Activated CD8-positive, alpha-beta memory T cell treated with anti-CD3 and anti-CD28 coated beads for 1 hour (primary cell): ENCODE measurements at regions not wholly inside any gene's neighbourhood (a gene's known extent, or its start where the extent isn't known, plus 50 kb on each side); places are given as distances from the start of the nearest gene placed in this dataset.

Experiments
- DNase-seq, 2 donors: peaks; one replicate each; pipeline ENCODE4 v3.0.0-alpha.2; 2020; ENCODE audit warnings: low read depth in 1 of 2; ENCODE audit errors: extremely low read depth in 1 of 2

DNA sequence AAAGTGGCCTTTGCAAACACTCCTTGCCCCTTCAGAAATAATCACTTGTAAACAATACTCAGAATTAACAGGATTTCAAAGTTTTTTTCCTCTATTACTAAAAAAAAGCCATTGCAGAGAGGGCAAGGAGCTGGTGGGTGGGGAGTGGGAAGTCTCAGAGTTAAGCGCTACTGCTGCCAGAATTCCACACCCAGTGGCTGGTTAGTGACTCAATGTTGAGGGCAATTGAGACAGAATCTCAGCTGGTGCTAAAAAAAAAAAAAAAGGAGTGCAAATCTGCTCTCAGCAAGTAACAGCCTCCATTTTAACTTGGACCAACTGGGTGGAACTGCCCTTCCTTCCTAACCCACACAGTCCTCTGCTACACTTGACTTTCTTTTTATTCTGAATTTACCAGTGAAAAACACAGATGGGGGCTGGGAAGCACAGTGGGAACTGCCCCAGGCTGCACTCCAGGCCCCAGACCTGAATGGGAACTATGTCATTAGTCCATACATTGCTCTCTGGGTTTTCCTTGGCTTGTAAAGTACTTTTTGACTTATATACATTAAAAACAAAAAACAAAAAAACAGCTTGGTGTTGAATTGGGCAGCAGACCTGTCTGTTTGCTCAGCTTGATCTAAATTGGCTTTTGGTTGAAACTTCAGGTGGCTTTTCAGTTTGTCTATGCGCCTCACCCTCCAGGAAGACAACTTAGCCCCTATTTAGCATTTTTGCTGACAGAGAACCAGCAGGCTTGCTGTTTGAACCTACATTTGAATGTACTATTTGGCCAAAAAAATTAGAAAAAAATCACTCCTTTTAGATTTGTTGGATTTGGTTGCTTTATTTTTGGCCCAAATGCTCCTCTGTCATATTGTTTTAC lies 357.8 kb upstream of the TBL1XR1 start:
- DNase-seq, result no peak

DNA sequence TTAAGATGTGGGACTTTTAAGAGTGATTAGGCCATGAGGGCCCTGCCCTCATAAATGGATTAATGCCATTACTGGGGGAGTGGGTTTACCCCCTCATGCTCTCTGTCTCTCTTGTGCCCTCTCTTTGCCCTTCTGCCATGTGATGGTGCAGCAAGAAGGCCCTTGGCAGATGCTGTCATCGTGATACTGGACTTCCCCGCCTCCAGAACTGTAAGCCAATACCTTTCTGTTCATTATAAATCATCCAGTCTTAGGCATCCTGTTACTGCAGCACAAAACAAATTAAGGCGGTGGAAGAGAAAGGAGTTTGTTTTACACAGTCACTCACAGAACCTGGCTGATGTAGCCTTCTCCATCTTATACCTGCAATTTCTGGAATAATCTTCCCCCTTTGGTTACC lies 360.3 kb upstream of the TBL1XR1 start:
- DNase-seq, result no peak

DNA sequence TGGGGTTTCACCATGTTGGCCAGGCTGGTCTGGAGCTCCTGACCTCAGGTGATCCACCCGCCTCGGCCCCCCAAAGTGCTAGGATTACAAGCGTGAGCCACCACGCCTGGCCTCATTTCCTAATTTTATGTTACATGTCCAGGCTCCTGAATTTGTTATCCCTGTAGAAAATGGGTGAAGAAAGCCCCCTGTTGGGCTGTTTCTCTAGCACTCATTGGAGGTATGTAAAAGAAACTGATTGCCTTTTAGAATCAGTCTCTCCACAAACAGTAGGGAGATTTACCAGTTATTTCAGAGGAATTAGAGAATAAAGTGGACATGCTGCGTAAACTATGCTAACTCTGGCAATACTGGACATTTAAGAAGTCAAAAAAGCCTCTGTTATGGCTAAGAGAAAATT lies 364.1 kb upstream of the TBL1XR1 start:
- DNase-seq, result no peak

DNA sequence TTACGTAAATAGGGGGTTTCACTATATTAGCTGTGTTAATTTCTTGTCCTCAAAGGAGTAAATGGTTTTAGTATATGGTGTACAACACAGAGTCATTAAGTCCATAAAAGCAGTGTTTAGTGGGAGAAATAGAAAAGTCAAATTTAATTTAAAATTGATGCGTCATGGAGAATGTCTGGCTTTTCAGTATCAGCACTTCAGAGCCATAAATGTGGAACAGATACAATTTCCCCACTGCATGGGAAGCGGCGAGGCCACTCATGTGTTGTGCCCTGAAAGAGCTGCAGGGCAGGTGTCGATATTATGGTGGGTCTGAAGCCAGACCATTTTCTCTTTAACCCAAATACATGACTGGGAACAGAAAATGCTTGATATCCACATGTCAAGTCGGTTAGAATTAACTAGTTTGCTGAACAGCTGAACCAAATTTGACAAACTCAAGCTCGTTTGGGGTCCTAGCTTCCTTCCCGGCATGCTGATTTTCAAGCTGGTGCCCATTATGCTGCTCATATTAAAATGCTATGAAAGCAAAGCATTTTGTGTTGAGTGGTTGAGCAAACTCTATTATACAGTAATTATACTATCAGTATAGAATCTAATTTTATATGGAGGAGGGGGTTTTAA lies 364.6 kb upstream of the TBL1XR1 start:
- DNase-seq, result no peak

DNA sequence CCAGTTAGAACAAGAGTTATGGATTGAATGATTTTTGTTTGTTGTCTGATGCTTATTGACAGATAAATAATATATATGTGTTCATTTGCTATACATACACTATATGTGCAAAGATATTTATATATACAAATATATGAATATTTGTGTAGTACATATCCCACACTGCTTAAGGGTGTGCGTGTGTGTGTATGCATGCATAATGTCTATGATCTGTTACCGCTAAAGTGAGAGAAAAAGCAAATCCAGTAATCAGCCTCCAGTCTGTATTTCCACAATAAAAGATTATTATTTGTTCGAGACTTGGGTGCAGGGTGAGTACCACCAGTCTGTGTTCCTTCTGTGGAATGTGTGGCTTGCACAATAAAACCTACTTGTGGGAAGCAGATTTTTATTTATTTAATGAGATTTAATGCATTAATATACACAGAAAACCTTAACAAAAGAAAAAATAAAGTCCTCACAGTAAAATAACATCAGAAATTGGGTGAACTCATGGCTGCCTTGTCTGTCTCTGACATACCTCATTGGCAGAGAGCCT lies 366.0 kb upstream of the TBL1XR1 start:
- no peak for DNase-seq

DNA sequence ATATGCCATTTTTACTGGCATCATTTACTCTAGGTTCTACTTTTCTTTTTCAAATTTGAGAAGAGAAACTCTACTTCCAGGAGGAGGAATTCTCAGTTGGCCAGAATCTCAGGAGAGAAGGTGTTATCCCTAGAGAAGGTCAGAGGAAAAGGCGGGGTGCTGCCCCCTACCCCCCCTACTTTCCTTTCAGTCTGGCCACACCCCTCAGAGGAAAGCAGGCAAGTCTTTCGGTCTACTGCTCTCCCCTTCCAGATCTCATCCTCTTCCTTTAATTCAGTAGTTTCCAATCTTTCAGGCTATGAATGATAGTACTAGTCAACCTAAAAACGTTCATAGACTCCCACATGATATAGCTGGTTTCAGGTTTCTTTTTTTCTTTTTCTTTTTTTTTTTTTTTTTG lies 366.5 kb upstream of the TBL1XR1 start:
- DNase-seq, result no peak

DNA sequence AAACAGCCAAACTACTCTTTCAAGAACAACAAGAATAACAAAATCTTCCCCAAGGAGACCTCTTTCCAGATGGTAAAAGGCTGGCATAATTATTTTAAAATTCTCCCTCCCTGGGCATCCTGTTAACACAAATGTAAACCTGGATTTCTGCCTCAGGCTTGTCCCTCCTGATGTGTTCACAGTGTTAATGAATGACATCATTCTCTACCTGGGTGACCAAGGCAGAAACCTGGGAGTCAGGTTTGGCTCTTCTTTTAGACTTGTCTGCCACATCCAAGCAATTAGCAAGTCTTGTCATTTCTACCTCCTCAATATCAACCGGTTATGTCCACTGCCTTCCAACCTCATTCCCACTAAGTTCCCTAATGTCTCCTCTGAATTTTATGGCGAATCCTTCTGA lies 368.7 kb upstream of the TBL1XR1 start:
- no peak for DNase-seq

DNA sequence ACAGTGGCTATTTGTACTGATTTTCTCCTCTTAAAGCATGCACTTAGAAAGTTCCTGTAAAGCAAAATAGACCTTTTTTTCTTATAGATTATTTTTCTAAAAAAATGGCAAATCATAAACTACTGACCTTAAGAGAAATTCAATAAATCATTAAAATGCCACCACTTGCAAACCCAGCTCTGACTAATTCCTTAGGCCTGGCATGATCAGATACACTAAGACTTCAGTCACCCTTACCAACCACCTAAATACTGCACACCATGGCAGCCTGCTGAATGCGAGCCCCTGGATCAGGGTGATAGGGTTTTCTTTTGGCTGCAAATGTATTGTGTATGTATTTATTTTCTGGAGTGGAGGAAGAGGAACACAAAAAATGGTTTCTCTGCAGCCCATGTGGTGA lies 370.6 kb upstream of the TBL1XR1 start:
- DNase-seq, result no peak

DNA sequence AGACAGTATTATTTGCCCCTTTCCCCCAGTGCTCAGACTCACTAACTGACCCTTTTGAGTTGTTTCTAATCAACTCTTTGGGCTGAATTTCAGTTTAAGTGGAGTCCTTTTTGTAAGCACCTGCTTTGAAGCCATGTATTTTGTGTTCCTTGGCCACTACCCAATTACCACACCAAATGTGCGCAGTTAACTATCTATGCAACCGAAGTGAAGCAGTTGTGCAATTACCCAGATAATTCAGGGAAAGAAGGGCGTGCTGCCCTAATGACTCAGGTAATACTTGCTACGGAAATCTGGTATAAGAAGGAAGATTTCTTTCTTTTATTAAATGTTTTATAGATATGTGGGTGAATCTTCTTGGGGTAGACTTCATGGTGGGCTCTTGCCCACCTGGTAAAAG lies 371.9 kb upstream of the TBL1XR1 start:
- no peak for DNase-seq

DNA sequence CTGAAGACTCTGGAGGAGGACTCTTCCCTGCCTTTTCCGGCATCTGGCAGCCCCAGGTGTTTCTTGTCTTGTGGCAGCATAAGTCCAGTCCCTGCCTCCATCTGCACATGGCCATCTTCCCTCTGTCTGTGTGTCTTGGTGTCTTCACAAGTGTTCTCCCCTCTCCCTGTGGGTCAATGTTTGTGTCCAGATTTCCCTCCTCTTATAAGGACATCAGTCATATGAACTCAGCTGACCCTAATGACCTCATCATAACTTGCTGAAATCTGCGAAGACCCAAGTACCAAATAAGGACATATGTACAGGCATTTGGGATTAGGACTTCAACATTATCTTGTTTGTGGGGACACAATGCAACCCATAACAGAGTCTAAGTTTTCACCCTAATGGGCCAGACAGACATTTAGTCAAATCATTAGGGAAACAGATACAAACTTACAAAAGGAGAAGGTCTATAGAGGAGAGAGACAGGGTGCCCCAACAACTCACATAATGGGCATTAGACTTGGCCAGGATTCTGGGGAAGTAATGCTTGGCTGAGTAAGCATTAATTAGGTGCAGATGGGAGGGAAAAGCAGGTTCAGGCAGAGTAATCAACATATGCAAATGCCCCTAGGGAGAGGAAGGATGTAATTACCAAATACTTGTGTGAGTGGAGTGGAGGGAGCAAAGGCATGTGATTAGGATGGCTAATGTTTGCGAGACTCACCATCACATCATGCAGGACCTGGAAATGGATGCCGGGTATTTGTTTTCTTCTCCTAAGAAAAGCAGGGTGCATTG lies 372.8 kb upstream of the TBL1XR1 start:
- DNase-seq, result no peak

DNA sequence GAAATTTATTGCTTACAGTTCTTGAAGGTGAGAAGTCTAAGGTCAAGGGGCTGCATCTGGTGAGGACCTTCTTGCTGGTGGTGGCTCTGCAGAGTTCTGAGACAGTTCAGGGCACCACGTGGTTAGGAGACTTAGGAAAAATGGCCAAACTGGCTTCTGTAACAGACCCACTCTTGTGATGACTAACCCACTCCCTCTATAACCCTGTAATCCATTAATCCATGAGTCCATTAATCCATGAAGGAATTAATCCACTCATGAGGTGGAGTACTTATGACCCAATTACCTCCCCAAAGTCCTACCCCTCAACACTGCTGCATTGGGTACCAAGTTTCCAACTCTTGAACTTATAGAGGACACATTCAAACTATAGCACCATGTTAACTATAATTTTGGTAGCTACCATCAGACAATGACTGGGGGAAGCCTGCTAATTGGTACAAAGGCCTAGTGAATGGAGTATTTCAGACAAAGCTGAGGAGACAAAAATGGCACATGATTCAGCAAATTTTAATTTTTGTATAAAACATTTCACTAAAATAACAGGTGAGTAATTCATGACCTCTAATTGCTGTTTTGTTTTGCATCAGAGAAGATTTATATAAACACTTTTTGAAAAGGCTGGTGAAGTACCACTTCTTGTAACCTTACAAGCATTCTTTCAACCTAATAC lies 374.1 kb upstream of the TBL1XR1 start:
- no peak for DNase-seq

DNA sequence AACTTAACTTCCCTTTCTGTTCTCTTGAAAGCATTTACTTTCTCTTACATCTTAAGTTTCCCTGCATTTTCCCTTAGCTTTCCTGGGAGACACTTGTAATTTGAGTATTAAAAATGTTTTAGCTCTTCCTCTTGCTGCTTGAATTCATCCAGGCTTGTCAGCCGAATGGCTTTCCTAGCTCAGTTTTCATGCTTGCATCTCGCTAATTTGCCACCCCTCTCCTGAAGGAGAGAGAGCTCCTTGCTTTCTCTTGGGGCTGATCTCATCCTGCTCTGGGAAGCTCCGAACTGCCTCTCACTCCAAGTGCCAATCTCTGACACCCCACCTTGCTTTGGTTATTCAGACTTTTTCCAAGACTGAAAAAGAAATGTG lies 374.6 kb upstream of the TBL1XR1 start:
- no peak for DNase-seq

DNA sequence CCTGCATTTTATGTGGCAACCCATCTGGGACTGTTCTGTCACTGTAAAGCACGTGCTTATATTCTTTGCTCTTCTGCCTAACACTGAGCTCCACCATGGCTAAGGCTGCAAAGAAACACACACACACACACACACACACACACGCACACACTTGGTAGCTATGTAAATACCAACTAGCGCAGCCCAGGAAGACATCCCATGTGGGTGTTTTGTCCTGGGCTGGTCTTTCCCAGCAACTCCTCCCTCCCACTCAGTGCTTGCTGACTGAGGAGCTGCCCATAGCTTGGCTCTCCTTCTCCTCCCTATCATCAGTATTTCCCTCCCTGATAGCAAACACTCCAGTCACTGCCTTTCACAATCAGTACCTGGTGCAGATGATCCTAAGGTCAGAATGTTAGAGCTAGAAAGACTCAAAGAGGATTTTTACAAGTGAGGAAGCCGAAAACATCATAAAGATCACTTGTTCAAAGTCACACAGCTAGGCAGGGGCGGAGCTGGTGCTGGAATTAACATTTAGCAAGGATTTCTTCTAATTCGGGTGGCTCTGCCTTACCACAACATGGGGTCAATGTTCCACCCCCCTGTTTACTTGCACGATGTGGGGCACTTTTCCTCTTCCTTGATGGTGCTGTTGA lies 377.1 kb upstream of the TBL1XR1 start:
- no peak for DNase-seq

DNA sequence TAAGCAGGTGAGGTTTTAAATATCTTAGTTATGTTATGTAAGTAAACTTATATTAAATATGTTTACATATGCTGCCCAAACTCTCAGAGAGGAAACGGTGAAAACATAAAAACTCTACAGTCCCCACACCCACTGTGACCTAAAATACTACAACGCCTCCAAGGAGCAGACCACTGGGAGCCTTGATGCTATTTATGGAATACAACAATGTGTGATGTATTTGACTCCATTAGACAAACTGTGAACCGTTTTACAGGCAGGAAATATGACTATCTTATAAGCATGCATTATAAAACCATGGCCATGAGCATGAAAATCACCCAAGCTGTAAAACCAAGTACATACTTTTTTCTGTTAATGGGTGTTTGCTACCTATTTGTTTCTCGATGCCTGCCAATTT lies 379.5 kb upstream of the TBL1XR1 start:
- DNase-seq, result no peak

DNA sequence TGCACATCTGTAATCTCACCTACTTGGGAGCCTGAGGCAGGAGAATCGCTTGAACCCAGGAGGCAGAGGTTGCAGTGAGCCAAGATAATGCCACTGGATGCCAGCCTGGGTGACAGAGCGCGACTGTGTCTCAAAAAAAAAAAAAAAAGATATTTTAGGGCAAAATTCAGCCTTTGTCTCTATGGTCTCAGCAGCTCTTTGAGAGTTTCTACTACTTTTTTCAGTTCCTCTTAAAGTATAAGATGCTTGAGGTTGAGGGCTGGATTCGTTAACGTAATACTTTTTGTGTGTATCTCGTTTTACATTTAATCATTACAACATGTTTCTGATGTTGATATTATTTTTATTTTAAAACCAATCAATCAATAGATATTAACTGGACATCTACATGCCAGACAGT lies 381.2 kb upstream of the TBL1XR1 start:
- DNase-seq, result no peak

DNA sequence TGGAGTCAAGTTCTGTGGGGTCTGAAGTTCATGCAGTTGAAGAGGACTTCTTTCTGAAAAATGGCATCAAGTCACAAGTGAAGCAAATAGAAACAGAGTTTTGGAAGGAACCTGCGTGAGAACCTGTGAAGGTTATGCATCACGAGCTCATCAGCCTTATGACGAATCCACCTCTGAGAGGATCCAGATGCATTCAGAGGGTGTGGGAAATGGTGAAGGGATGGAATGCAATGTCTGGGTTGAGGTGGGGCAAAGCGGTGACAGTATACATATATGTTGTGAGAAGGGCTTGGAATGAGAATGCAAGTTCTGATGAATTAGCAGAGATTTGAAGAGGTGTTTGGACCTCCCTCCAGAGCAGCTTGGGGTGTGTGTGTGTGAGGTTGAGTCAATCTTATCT lies 382.1 kb upstream of the TBL1XR1 start:
- DNase-seq, result no peak

DNA sequence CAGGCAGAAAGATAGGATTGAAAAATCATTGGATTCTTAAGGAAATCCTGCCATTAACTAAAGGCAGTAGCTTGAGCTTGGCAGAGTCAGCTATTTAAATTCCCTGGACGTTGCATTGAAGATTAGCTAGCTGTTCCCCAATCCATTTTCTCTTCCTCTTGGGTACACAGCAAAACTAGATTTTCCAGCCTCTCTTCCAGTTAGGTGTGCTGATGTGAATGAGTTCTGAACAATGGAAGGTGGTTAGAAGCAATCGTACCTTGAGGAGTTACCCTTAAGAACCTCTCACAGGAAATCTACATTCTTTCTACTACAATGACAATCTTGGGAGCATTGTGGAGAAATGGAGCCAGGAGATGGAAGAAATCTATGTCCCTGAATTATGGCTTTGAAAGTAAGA lies 383.2 kb upstream of the TBL1XR1 start:
- no peak for DNase-seq

DNA sequence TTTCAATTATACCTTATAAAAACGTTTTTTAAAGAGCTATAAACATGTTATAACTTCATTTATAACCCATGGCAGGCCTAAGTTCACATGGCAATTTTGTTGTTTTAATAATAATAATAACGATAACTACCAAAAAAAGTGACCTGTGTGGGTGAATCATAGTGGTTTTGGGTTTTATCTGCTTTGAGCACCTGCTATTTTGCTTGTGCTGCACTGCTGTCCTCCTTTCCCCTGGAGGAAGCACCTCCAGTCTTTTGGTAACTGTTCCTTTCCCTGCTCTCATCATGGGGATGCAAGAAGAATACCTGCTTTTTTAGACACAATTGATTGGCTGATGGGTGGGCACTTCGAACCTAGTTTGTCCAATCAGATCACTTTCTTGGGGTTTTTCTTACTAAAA lies 388.0 kb upstream of the TBL1XR1 start:
- DNase-seq, result no peak

DNA sequence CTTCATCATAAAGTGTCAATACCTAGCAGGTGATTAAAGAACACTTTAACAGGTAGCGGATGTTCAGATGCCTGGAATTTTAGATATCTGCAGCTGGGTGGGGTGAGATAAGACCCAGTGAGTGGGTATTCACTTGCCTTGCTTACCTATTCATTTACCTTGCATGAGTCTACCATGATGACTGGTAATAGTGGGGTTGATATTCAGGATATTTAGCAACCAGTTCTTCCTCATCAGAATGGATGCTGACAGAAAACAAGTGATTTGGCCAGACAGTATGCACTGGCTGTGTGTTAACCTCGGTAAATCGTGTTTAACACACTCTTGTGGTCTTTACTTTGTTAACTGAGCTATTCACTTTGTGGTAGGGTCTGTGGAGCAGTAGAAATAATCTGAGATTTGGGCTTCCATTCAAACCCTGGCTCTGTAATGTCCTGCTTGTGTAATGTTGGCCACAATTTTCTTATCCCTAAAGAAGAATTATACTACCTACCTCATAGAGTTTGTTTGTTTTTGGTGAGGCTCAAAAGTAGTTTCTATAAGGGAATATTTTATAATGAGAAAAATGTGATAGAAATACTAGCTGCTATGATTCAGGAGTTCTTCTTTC lies 391.9 kb upstream of the TBL1XR1 start:
- no peak for DNase-seq

DNA sequence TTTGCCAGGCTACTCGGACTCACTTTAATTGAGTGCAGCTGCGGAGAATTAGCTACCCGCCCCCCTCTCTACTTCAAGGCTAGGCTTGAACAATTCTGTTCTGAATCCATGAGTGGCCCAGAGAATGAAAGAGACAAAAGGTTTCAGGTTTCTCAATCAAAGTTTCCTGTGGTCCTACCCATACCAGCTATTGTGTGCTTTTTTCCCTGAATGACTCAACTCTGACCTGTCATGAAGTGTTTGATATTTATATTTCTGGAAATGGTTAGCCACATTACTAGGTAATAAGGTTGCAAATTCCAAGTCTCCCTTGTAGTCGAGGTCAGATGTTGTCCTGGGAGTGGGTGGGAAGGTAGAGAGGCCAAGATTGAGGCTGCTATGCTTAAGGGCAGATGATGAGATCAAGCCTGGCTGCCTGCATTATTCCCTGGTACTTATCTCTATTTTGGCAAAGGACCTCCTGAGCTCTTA lies 392.7 kb upstream of the TBL1XR1 start:
- no peak for DNase-seq
